Right renal pelvis (tissue), 4 donors: ENCODE measurements at regions not wholly inside any gene's neighbourhood (a gene's known extent, or its start where the extent isn't known, plus 50 kb on each side); places are given as distances from the start of the nearest gene placed in this dataset.

Experiments
- DNase-seq, 4 donors: peaks; one replicate each; pipeline ENCODE4 v3.0.0-alpha.2; 2013; ENCODE audit warnings: low read depth in 4 of 4, low spot score in 3 of 4, missing footprints in 1 of 4

- no peak for DNase-seq
Measured at GRCh38 chr10:131726076-131726880, 174.5 kb upstream of the PPP2R2D start.

DNA sequence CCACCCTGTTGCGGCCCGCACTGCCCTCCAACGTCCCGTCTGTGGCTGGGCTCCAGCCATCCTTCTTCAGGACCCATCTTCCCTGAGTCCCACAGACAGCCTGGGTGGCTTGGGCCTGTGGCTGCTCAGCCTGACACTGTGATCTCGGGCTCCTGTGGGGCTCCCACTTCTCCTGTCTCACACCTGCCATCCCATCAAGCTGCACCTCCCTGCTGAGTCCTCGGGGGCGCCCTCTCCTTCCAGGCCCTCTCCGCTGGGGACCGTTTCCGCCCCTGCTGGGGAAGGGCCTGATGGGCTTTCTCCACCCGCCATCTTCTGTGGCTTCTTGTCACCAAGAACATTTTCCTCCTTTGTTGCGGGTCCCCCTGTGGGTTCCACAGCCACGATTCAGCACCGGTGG is 173.8 kb upstream of the PPP2R2D start:
- no peak for DNase-seq

GRCh38 chr10:131727560-131727959 is 173.2 kb upstream of the PPP2R2D start:
- no peak for DNase-seq

GRCh38 chr10:131728286-131729228 is 172.3 kb upstream of the PPP2R2D start:
- DNase-seq = no peak

DNA sequence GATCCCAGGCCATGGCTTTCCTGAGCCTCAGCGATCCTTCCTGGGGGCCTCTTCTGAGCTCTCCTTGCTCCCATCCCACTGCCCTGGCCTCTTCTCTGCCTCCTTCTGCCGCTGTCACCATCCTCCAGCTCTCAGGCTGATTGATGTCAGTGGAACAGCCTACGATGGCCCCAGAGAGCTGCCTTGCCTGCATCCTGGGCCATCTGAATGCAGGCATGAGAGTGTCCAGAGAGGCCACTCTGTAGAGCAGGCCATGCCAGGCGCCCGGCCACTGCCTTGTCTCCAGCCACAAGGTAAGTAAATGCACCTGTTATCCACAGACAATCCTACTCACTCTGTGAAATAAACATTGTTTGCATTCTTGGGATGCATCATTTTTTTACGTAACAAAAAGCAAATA is 171.4 kb upstream of the PPP2R2D start:
- no peak for DNase-seq

DNA sequence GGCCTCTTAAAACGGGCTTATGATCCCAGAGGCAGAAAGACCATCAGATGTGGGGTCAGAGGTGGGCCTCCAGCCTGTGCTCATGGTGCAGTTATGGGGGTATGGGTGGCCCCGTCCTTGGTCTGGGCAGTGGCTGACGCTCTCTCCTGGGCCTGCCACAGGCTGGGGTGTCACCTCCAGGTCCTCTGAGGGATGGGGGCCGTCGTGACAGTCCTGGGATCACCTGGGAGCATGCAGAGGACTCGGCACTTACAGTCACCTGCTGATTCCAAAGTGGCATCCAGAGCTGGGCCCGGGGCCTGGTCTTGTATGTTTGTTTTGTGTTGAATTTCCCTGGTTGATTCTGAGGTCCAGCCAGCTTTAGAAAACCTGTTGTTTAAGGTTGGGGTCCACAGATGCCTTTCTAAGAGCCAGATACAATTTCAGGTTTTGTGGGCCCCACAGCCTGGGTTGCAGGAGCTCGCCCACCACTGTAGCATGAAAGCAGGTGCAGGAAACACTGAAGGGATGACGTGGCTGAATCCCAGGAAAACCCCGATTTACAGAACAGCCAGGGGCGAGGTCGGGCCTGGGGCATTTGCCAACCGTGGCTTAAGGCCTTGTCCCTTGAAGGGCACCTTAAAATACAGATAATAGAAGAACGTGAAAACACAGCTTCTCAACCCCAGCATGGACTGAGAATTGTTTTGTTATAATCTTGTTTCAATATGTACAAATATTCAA is 170.7 kb upstream of the PPP2R2D start:
- DNase-seq = no peak

DNA sequence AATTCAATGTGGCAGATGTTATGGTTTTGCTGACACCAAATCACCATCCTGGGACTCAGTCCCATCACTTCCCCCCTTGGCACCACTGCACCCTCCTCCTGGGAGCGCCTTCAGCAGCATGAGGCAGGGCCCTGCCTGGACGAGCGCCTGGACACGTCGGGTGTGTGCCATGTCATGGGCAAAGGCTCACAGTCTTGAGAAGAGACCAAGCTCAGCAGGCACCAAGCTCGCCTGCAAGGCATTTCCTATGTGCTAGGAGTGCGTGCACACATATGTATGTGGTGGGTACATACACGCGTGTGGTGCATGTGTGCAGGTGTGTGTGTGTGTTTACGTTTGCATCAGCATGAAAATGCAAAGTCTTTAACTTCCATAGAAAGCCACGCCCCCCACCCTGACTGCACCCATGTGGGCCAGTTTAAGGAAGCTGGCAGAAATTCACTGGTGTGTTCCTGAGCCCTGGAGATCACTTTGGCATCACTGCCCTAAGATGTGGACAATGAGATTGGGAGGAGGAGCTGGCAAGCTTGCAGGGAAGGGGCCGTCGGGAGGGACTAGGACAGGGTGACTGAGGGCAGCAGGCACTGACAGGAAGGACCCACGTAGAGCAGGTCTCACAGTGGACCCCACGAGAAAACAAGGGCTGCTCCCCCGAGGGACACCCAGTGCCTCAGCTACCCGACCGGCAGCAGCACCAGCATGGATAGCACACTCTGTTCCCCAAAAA is 169.9 kb upstream of the PPP2R2D start:
- DNase-seq = no peak

- DNase-seq = no peak
Measured at GRCh38 chr10:131731780-131732630, 168.8 kb upstream of the PPP2R2D start.

- no peak for DNase-seq
Measured at GRCh38 chr10:131732631-131733127, 168.1 kb upstream of the PPP2R2D start.

GRCh38 chr10:131733596-131733995 is 167.2 kb upstream of the PPP2R2D start:
- no peak for DNase-seq

DNA sequence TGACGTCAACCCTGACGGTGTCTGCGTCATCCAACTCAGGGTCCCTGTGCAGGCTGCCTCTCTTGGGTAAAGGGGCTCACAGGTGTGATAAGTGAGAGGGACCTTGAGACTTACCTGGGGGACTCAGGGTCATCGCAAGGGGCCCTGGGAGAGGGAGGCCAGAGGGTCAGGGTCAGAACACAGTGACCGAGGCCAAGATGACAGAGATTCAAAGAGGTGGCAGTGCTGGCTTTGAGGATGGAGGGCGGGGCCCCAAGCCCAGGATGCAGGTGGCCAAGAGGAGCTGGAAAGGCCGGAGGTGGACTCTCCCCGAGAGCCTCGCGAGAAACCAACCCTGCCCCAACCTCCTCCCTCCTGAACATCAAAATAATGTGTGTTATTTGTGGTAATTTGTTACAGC is 165.2 kb upstream of the PPP2R2D start:
- DNase-seq = no peak

DNA sequence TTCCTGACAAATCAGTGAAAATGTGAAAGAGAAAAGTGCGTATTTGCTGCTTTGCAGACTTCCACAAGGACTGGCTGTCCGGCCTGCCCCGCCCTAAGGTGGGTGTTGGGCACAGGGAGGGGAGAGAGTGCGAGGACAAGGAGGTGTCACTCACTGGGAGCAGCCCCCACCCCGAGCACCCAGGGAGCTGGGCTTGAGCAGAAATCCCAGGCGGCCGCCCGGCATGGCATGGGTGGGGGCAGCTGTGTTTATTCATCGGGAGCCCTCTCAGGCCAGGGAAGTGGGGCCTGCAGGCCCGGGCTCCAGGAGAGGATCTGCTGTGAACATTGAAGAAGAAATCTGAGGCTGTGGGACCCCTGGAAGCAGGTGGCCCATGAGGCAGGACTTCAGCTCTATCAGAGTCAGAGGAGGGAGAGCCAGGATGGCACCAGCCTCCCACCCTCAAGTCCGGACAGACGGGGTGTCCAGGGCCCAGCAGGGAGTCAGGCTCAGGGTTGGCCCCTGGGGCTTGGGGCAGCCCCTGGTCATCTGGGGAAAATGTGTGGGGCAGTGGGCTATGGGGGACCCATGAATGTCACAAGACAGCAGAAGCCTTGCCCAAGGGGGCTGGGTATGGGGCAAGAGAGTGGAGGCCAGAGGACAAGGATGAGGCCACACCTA is 164.4 kb upstream of the PPP2R2D start:
- no peak for DNase-seq

GRCh38 chr10:131737543-131738395 is 163.0 kb upstream of the PPP2R2D start:
- DNase-seq = no peak

DNA sequence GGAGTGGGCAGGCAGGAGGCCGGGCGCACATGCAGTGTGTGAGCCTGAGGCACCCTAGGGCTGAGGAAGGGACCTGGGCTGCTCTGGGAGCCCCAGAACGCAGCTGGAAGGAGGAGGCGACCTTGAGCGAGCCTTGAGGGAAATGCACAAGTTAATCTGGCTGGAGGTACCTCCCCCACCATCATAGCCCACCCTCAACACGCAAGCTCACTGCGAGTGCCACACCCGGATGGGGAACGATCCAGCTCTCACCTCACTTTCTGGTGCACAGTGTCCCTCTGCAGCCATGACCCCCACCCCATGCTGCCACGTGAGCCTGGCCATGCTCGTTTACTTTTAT is 162.4 kb upstream of the PPP2R2D start:
- DNase-seq = no peak

- DNase-seq = no peak
Measured at GRCh38 chr10:131739206-131739605, 161.6 kb upstream of the PPP2R2D start.

DNA sequence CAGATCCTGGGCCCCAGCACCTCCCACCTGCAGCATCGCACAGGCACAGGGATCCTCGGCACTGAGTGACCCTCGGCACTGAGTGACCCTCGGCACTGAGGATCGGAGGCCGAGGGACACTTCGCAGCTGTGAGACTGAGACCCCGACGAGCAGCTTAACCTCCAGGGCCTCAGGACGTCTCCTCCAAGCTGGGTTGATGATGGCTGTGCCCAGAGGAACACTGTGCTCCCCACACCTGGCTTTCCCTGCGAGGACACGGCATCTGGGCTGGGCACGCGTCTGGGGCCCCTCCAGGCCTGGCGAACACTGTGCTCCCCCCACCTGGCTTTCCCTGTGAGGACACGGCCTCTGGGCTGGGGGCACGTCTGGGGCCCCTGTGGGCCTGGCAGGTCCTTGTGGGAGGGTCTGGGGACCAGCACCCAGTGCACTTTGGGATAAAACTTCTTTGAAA is 158.3 kb upstream of the PPP2R2D start:
- DNase-seq = no peak

- DNase-seq = no peak
Measured at GRCh38 chr10:131743190-131744151, 157.3 kb upstream of the PPP2R2D start.
